MCF 10A (cell line): ENCODE measurements at regions not wholly inside any gene's neighbourhood (a gene's known extent, or its start where the extent isn't known, plus 50 kb on each side); places are given as distances from the start of the nearest gene placed in this dataset.
"Not testable (repeated sequence)": the region's sequence is repeated elsewhere in the genome, so short reads cannot be mapped to it uniquely, and the experiment has no call there.

ENCODE experiments used
- BruUV-seq: library from RNA; stranded (reverse); fragments of 400-500 nt; replicated peaks from 2 replicates; lab custom pipeline; 2021; lab: Mats Ljungman, UMichigan
- CTCF ChIA-PET: fragments of 300-600 bp; sonication (Branson Sonifier 250); formaldehyde crosslinking; extraction: SDS; loops from one replicate; lab custom pipeline; 2021; ENCODE audit warnings: antibody characterized with exemption, inconsistent platforms; lab: Yijun Ruan, JAX
- POLR2A ChIA-PET: fragments of 300-600, 350-650 bp; sonication (Branson Sonifier 250); formaldehyde crosslinking; extraction: SDS; loops from one replicate; lab custom pipeline; 2020; ENCODE audit warnings: antibody characterized with exemption, inconsistent platforms; lab: Yijun Ruan, JAX
- DNase-seq: peaks from one replicate; pipeline ENCODE4 v3.0.0-alpha.2; 2018; ENCODE audit not compliant: unreplicated experiment
- H3K27ac Mint-ChIP-seq: one replicate; pipeline ENCODE4 v1.8.0; 2022; ENCODE audit warnings: mild to moderate bottlenecking, low read depth, mixed read lengths; ENCODE audit not compliant: unreplicated experiment
- H3K27me3 Mint-ChIP-seq: one replicate; pipeline ENCODE4 v1.8.0; 2022; ENCODE audit warnings: mixed read lengths; ENCODE audit not compliant: insufficient read depth, unreplicated experiment
- H3K36me3 Mint-ChIP-seq: one replicate; pipeline ENCODE4 v1.8.0; 2022; ENCODE audit warnings: mild to moderate bottlenecking, moderate library complexity, mixed read lengths; ENCODE audit not compliant: insufficient read depth, unreplicated experiment
- H3K4me1 Mint-ChIP-seq: one replicate; pipeline ENCODE4 v1.8.0; 2022; ENCODE audit warnings: mixed read lengths; ENCODE audit not compliant: insufficient read depth, unreplicated experiment
- H3K4me3 Mint-ChIP-seq: one replicate; pipeline ENCODE4 v1.8.0; 2022; ENCODE audit warnings: mild to moderate bottlenecking, moderate library complexity, mixed read lengths; ENCODE audit not compliant: unreplicated experiment
- H3K9me3 Mint-ChIP-seq: one replicate; pipeline ENCODE4 v1.8.0; 2022; ENCODE audit warnings: mixed read lengths; ENCODE audit not compliant: unreplicated experiment
- intact Hi-C: fragments of 100-400 bp; cut with micrococcal nuclease; formaldehyde crosslinking; loops from 2 replicates; pipeline ENCODE4 v1.14.1; 2022
- TF ChIP-seq, protein P1 (sequence below): fragments of 200-600 bp; IDR thresholded peaks from one replicate; pipeline ENCODE4 v1.8.0; 2022; ENCODE audit warnings: antibody characterized with exemption, mild to moderate bottlenecking; ENCODE audit not compliant: unreplicated experiment

DNA sequence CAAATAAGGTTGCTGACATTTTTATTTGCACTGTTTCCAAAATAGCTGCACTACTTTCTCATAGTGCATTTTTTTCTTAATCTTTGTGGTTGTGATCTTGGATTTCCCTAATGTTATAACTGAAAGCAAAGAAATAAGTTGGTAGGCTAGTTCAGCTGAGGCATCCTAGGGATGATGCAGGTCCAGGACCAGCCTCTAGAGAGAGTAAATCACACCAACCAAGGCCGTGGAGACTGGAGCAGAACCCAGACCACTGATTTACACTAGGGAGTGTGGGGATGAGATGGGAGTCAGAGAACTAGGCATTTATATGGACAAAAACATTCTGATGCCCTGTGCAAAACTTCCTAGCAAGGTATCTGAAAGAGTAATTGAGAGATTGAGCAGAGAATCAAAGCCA lies 104.5 kb downstream of the URB2 start:
- CTCF ChIA-PET: interaction anchor here (0.6 to 1.8 kb wide), 3 partner anchors 15 to 356 kb away, joined by 3 to 7 read pairs (median 5); no protein-coding TSS in a partner anchor
- TF ChIP-seq, protein P1, sequence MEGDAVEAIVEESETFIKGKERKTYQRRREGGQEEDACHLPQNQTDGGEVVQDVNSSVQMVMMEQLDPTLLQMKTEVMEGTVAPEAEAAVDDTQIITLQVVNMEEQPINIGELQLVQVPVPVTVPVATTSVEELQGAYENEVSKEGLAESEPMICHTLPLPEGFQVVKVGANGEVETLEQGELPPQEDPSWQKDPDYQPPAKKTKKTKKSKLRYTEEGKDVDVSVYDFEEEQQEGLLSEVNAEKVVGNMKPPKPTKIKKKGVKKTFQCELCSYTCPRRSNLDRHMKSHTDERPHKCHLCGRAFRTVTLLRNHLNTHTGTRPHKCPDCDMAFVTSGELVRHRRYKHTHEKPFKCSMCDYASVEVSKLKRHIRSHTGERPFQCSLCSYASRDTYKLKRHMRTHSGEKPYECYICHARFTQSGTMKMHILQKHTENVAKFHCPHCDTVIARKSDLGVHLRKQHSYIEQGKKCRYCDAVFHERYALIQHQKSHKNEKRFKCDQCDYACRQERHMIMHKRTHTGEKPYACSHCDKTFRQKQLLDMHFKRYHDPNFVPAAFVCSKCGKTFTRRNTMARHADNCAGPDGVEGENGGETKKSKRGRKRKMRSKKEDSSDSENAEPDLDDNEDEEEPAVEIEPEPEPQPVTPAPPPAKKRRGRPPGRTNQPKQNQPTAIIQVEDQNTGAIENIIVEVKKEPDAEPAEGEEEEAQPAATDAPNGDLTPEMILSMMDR: no peak
- H3K36me3 Mint-ChIP-seq: no peaks in the 10 kb centered on the region
- intact Hi-C loops: no loop called here
- no peaks in the 10 kb centered on the region for H3K9me3 Mint-ChIP-seq
- H3K4me1 Mint-ChIP-seq: no peaks in the 10 kb centered on the region
- BruUV-seq: no TSS peak
- no peaks in the 10 kb centered on the region for H3K27me3 Mint-ChIP-seq
- H3K4me3 Mint-ChIP-seq: no peak overlapping the region
- POLR2A ChIA-PET: interaction anchor here (0.9 to 1.3 kb wide), 2 partner anchors 11 to 18 kb away, joined by 4 read pairs; no protein-coding TSS in a partner anchor
- no peak overlapping the region for H3K27ac Mint-ChIP-seq
- no peak for DNase-seq

DNA sequence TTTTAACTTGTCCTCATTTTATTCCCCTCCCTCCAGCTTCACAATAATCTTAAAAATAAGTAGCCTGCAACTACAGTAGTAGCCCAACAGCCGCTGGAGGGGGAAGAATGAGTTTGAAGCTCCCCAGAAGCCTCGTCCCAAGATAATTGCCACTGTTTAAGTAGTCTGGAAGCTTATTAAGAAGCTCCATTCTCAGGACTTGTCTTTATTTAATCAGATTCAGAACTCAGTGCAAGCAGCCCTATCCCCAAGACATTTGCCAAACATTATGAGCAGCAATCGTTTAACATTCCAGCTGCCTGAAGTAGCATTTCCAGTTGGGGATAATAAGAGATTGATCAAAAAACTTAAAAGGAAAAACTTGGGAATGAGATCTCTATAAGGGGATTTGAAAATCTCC lies 106.0 kb downstream of the URB2 start:
- no TSS peak for BruUV-seq
- Mint-ChIP-seq H3K9me3 (peaks cover 6% of the 10 kb centered on the region), H3K36me3 (no peaks in the 10 kb centered on the region), H3K4me1 (no peaks in the 10 kb centered on the region), H3K27ac (no peak overlapping the region), H3K4me3 (no peak overlapping the region), H3K27me3 (no peaks in the 10 kb centered on the region)
- CTCF ChIA-PET: interaction anchor here (0.6 to 0.7 kb wide), 3 partner anchors 16 to 375 kb away, joined by 3 to 4 read pairs (median 3); no protein-coding TSS in a partner anchor
- intact Hi-C loops: no loop called here
- POLR2A ChIA-PET: interaction anchor here (1.0 to 1.9 kb wide), 3 partner anchors 9 to 425 kb away, joined by 3 to 4 read pairs (median 4); no protein-coding TSS in a partner anchor
- no peak for DNase-seq
- TF ChIP-seq, protein P1: no peak

DNA sequence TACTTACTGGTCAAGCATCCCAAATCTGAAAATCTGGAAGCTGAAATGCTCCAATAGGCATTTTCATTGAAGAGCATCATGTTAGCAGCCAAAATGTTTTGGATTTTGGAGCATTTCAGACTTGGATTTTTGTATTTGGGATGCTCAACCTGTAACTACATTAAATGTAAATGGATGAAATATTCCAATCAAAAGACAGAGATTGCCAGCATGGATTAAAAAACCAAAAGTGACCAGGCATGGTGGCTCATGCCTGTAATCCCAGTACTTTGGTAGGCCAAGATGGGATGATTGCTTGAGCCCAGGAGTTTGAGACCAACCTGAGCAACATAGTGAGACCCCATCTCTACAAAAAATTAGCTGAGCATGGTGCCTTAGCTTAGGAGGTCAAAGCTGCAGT lies 110.3 kb downstream of the URB2 start:
- H3K9me3 Mint-ChIP-seq: peaks cover 16% of the 10 kb centered on the region
- ChIA-PET POLR2A (no interaction called here), CTCF (no interaction called here)
- H3K27me3 Mint-ChIP-seq: no peaks in the 10 kb centered on the region
- no peaks in the 10 kb centered on the region for H3K4me1 Mint-ChIP-seq
- intact Hi-C loops: no loop called here
- no peak overlapping the region for H3K27ac Mint-ChIP-seq
- DNase-seq: no peak
- no peak overlapping the region for H3K4me3 Mint-ChIP-seq
- TF ChIP-seq, protein P1: no peak
- BruUV-seq: no TSS peak
- H3K36me3 Mint-ChIP-seq: no peaks in the 10 kb centered on the region

DNA sequence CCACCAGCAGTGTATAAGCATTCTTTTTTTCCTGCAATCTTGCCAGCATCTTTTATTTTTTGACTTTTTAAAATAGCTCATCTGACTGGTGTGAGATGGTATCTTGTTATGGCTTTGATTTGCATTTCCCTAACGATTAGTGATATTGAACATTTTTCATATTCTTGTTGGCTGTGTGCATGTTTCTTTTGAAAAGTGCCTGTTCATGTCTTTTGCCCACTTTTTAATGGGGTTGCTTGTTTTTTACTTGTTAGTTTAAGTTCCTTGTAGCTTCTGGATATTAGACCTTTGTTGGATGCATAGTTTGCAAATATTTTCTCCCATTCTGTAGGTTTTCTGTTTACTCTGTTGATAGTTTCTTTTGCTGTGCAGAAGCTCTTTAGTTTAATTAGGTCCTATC lies 116.6 kb downstream of the URB2 start:
- POLR2A ChIA-PET: interaction anchor here (0.7 to 1.2 kb wide), 3 partner anchors 8 to 12 kb away, joined by 3 read pairs; no protein-coding TSS in a partner anchor
- H3K4me1 Mint-ChIP-seq, intact Hi-C loops, DNase-seq, BruUV-seq, H3K27ac Mint-ChIP-seq, H3K4me3 Mint-ChIP-seq, H3K36me3 Mint-ChIP-seq: not testable (repeated sequence)
- CTCF ChIA-PET: interaction anchor here (1.4 kb wide), 1 partner anchor 26 kb away, joined by 4 read pairs; no protein-coding TSS in a partner anchor
- H3K27me3 Mint-ChIP-seq: peaks cover 27% of the 10 kb centered on the region
- H3K9me3 Mint-ChIP-seq: peaks cover 19% of the 10 kb centered on the region
